ENCODE measurements at regions not wholly inside any gene's neighbourhood (a gene's known extent, or its start where the extent isn't known, plus 50 kb on each side); places are given as distances from the start of the nearest gene placed in this dataset.
A peak's percentile ranks its signal among the peaks of the same experiment; 100 is the strongest.

- H3K4me1 ChIP-seq, result peaks cover 0 to 4% (median 0%) of the 10 kb centered on the region in 4 donors
- H3K36me3 ChIP-seq, result no peaks in the 10 kb centered on the region
- no peaks in the 10 kb centered on the region for H3K9me3 ChIP-seq
- no peak for TF ChIP-seq POLR2AphosphoS5 (IDR thresholded peaks at IDR 0.05)
- TF ChIP-seq POLR2A (IDR thresholded peaks at IDR 0.05; ENCODE audit: low read depth), result no peak
- TF ChIP-seq CTCF (IDR thresholded peaks at IDR 0.05), result no peak
- TF ChIP-seq EP300 (IDR thresholded peaks at IDR 0.05), result no peak
- WGBS, result 64% methylated on average over 3 of the region's 3 CpGs
- peak; percentile 57 for DNase-seq (ENCODE audit: extremely low spot score)
- H3K4me3 ChIP-seq, result no peak overlapping the region
- intact Hi-C loops (cut with DNase I), result no loop called here
- no peak overlapping the region for H3K27ac ChIP-seq (replicated peaks in 1 of 4)
- H3K27me3 ChIP-seq, result no peaks in the 10 kb centered on the region
These were observed 167.3 kb downstream of the TRMT11 start for GRCh38 chr6:126153661-126154060.

- H3K4me3 ChIP-seq, result no peak overlapping the region
- H3K27ac ChIP-seq (replicated peaks in 1 of 4), result no peak overlapping the region
- H3K36me3 ChIP-seq, result no peaks in the 10 kb centered on the region
- no peaks in the 10 kb centered on the region for H3K9me3 ChIP-seq
- TF ChIP-seq POLR2A (IDR thresholded peaks at IDR 0.05; ENCODE audit: low read depth) (no peak), EP300 (IDR thresholded peaks at IDR 0.05) (no peak), POLR2AphosphoS5 (IDR thresholded peaks at IDR 0.05) (no peak), CTCF (IDR thresholded peaks at IDR 0.05) (no peak)
- peaks cover 0 to 4% (median 0%) of the 10 kb centered on the region in 4 donors for H3K4me1 ChIP-seq
- 79% methylated on average over 1 of the region's 1 CpG for WGBS
- intact Hi-C loops (cut with DNase I), result no loop called here
- DNase-seq (ENCODE audit: extremely low spot score), result no peak
- no peaks in the 10 kb centered on the region for H3K27me3 ChIP-seq
These were observed 170.6 kb downstream of the TRMT11 start for GRCh38 chr6:126156973-126157372.

- H3K9me3 ChIP-seq, result peaks cover 0 to 15% (median 7%) of the 10 kb centered on the region in 4 donors
- H3K27ac ChIP-seq (replicated peaks in 1 of 4), result no peak overlapping the region
- H3K4me3 ChIP-seq, result no peak overlapping the region
- H3K27me3 ChIP-seq, result no peaks in the 10 kb centered on the region
- no peak for DNase-seq (ENCODE audit: extremely low spot score)
- WGBS, result 70% methylated on average over 2 of the region's 2 CpGs
- intact Hi-C loops (cut with DNase I), result no loop called here
- H3K36me3 ChIP-seq, result no peaks in the 10 kb centered on the region
- peaks cover 0 to 8% (median 4%) of the 10 kb centered on the region in 4 donors for H3K4me1 ChIP-seq
- TF ChIP-seq POLR2A (IDR thresholded peaks at IDR 0.05; ENCODE audit: low read depth), result no peak
- no peak for TF ChIP-seq EP300 (IDR thresholded peaks at IDR 0.05)
- TF ChIP-seq POLR2AphosphoS5 (IDR thresholded peaks at IDR 0.05), result no peak
- TF ChIP-seq CTCF (IDR thresholded peaks at IDR 0.05), result no peak
These were observed 172.2 kb upstream of the CENPW start for GRCh38 chr6:126167726-126168125.

- no peaks in the 10 kb centered on the region for H3K36me3 ChIP-seq
- peak; percentile 45 for DNase-seq (ENCODE audit: extremely low spot score)
- intact Hi-C loops (cut with DNase I), result no loop called here
- WGBS, result 86% methylated on average over 5 of the region's 5 CpGs
- H3K9me3 ChIP-seq, result no peaks in the 10 kb centered on the region
- no peaks in the 10 kb centered on the region for H3K27me3 ChIP-seq
- TF ChIP-seq POLR2AphosphoS5 (IDR thresholded peaks at IDR 0.05), result no peak
- TF ChIP-seq POLR2A (IDR thresholded peaks at IDR 0.05; ENCODE audit: low read depth), result no peak
- TF ChIP-seq EP300 (IDR thresholded peaks at IDR 0.05), result no peak
- TF ChIP-seq CTCF (IDR thresholded peaks at IDR 0.05), result no peak
- no peak overlapping the region for H3K4me3 ChIP-seq
- H3K4me1 ChIP-seq, result peaks cover 0 to 8% (median 4%) of the 10 kb centered on the region in 4 donors
- H3K27ac ChIP-seq (replicated peaks in 1 of 4), result no peak overlapping the region
These were observed 169.5 kb upstream of the CENPW start for GRCh38 chr6:126170433-126170832.

GRCh38 chr6:126170978-126171382 lies 168.9 kb upstream of the CENPW start:
- no peak overlapping the region for H3K27ac ChIP-seq (replicated peaks in 1 of 4)
- TF ChIP-seq POLR2AphosphoS5 (IDR thresholded peaks at IDR 0.05) (no peak), POLR2A (IDR thresholded peaks at IDR 0.05; ENCODE audit: low read depth) (no peak), EP300 (IDR thresholded peaks at IDR 0.05) (no peak), CTCF (IDR thresholded peaks at IDR 0.05) (peak in 1 of 3 experiments; percentile 31)
- peaks cover 0 to 8% (median 4%) of the 10 kb centered on the region in 4 donors for H3K4me1 ChIP-seq
- no peak overlapping the region for H3K4me3 ChIP-seq
- no peaks in the 10 kb centered on the region for H3K36me3 ChIP-seq
- no peaks in the 10 kb centered on the region for H3K9me3 ChIP-seq
- intact Hi-C loops (cut with DNase I), result no loop called here
- peak; percentile 21 for DNase-seq (ENCODE audit: extremely low spot score)
- WGBS, result 71% methylated on average over 5 of the region's 5 CpGs
- no peaks in the 10 kb centered on the region for H3K27me3 ChIP-seq

Data from esophagus muscularis mucosa (tissue), 4 donors.